ENCODE measurements at regions not wholly inside any gene's neighbourhood (a gene's known extent, or its start where the extent isn't known, plus 50 kb on each side); places are given as distances from the start of the nearest gene placed in this dataset.
A peak's percentile ranks its signal among the peaks of the same experiment; 100 is the strongest.

DNA sequence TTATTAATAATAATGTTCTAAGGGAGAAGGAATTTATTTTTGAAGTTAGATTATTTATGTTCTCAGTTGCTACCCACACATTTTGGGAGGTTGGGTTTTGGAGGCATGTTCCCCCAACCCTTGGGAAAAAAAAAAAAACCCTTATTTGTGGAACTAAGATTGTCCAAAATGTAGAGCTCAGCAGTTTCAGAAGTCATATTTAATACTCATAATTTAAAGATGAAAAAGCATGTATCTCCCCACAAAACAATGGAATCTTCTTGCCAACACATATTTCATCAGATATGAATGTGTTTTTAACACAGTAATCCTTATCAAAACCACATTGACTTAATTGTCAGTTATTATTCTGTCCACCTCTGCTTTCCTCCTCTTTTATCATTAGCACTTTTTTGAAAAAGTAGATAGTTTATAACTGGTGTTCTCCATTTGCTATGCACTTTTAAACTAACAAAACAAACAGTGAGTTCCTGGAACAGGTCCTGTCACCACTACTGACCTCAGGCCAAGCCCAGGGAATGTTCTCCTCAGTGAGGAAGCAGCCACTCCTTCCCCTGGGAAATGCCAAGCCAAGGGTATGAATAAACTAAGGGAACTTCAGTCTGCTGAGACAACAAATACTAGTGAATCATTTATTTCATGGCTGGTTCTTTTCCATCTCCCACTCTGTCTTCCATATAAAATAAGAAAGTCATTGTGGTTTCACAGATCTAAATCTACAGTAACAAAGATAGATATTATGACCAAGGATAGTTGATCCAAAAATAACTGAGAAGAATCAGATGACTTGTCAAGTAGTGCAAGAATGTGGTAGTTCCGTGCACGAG is 414.4 kb upstream of the ALCAM start:
- no peaks in the 10 kb centered on the region for H3K9me3 ChIP-seq
- no peaks in the 10 kb centered on the region for H3K36me3 ChIP-seq (replicated peaks in 1 of 2; ENCODE audit: insufficient read depth in 1 of 2, low read depth in 2 of 2)
- no peaks in the 10 kb centered on the region for H3K27me3 ChIP-seq
- H3K27ac ChIP-seq = no peak overlapping the region
- intact Hi-C loops (cut with DNase I) = no loop called here
- ATAC-seq (peak; percentile 50), DNase-seq (peak in 1 of 4 donors; percentile 14)
- 50 to 61% methylated on average over 2 of the region's 2 CpGs for WGBS, 2 donors
- TF ChIP-seq CTCF (IDR thresholded peaks at IDR 0.05) (no peak), POLR2A (IDR thresholded peaks at IDR 0.05) (no peak)
- H3K4me1 ChIP-seq = no peaks in the 10 kb centered on the region
- no peak overlapping the region for H3K4me3 ChIP-seq

DNA sequence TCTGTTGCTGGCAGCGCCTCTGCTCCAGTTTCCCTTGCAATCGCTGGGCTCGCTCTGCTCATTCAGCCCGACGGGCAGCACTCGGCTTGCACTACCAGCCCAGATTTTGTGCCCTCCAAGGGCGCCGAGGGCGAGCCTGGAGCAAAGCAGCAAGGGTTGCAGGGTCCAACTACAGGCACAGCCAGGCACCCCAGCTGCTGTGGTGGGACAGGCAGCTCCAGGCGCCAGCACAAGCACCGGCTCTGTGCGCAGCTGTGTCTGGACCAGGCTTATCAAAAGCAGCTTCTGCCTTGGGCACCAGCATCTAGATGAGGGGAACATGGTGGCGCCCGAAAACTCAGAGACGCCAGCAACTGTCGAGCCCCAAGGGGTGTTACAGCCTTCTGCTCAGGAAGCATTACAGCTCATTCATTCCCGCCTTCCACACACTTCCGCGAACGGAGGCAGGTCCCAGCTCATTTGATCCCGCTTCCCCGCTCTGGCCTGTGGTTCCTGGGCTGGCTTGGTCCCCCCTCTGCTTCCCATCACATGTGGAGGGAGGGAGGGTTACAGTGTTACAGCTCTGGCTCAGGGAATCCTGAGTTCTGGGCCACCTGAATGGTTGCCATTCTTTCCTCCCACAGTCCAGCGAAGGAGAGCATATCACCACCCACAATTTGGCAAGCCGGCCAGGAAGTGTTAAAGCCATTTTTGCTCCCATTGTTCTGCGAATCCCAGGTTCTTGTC is 409.9 kb upstream of the ALCAM start:
- Histone ChIP-seq H3K4me1 (no peaks in the 10 kb centered on the region), H3K4me3 (no peak overlapping the region), H3K36me3 (replicated peaks in 1 of 2; ENCODE audit: insufficient read depth in 1 of 2, low read depth in 2 of 2) (no peaks in the 10 kb centered on the region), H3K27ac (no peak overlapping the region), H3K27me3 (no peaks in the 10 kb centered on the region), H3K9me3 (no peaks in the 10 kb centered on the region)
- TF ChIP-seq POLR2A (IDR thresholded peaks at IDR 0.05) (no peak), CTCF (IDR thresholded peaks at IDR 0.05) (no peak)
- intact Hi-C loops (cut with DNase I) = no loop called here
- DNase-seq (no peak), ATAC-seq (no peak)
- 94% methylated on average over 20 to 23 of the region's 25 CpGs for WGBS, 2 donors

DNA sequence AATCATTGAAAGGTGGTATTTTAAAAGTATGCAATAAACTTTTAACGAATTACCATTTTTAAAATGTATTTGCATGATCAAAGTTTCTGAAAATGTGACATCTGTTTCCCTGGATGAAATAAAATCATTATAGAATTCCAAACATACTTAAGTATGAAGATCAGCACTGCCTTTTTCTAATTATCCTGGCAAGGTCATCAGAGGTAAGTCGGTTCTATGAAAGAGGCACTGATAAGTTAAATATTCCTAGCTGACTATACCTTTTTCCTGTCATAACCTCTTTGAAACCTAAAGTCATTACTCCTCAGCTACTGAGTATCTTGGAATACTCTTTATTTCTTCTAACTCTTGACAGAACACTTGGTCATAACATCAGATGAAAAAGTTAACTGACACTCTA is 406.1 kb upstream of the ALCAM start:
- intact Hi-C loops (cut with DNase I) = no loop called here
- Histone ChIP-seq H3K27ac (no peak overlapping the region), H3K36me3 (replicated peaks in 1 of 2; ENCODE audit: insufficient read depth in 1 of 2, low read depth in 2 of 2) (no peaks in the 10 kb centered on the region), H3K27me3 (no peaks in the 10 kb centered on the region), H3K9me3 (no peaks in the 10 kb centered on the region), H3K4me3 (no peak overlapping the region), H3K4me1 (no peaks in the 10 kb centered on the region)
- TF ChIP-seq POLR2A (IDR thresholded peaks at IDR 0.05) (no peak), CTCF (IDR thresholded peaks at IDR 0.05) (no peak)
- no peak for DNase-seq
- ATAC-seq = no peak
- WGBS, 2 donors = 42 to 45% methylated on average over 2 of the region's 2 CpGs

GRCh38 chr3:104961851-104962250 is 404.9 kb upstream of the ALCAM start:
- Histone ChIP-seq H3K4me3 (no peak overlapping the region), H3K27ac (no peak overlapping the region), H3K4me1 (no peaks in the 10 kb centered on the region), H3K27me3 (no peaks in the 10 kb centered on the region), H3K36me3 (replicated peaks in 1 of 2; ENCODE audit: insufficient read depth in 1 of 2, low read depth in 2 of 2) (no peaks in the 10 kb centered on the region), H3K9me3 (no peaks in the 10 kb centered on the region)
- intact Hi-C loops (cut with DNase I) = no loop called here
- TF ChIP-seq POLR2A (IDR thresholded peaks at IDR 0.05) = no peak
- no peak for TF ChIP-seq CTCF (IDR thresholded peaks at IDR 0.05)
- WGBS, 2 donors = 42 to 48% methylated on average over 1 of the region's 1 CpG
- no peak for DNase-seq
- no peak for ATAC-seq

Measured in body of pancreas (tissue), 4 donors.